AG04449 (cell line): ENCODE measurements at regions not wholly inside any gene's neighbourhood (a gene's known extent, or its start where the extent isn't known, plus 50 kb on each side); places are given as distances from the start of the nearest gene placed in this dataset.

Source experiments
- CTCF ChIA-PET: fragments of 350-600 bp; formaldehyde crosslinking; extraction: SDS; loops from one replicate; lab custom pipeline; 2021; ENCODE audit warnings: antibody characterized with exemption; lab: Yijun Ruan, JAX
- POLR2A ChIA-PET: fragments of 400-600, 350-600 bp; formaldehyde crosslinking; extraction: SDS; loops from one replicate; lab custom pipeline; 2020; ENCODE audit warnings: antibody characterized with exemption, inconsistent platforms; lab: Yijun Ruan, JAX
- DNase-seq: peaks from one replicate; pipeline ENCODE4 v3.0.0-alpha.2; 2010; ENCODE audit warnings: low read depth, low spot score
- H3K4me3 ChIP-seq: 2 replicates; pipeline ENCODE4 v1.5.1; 2011; ENCODE audit warnings: low read depth, mild to moderate bottlenecking, control low read depth, low read length
- TF ChIP-seq, protein P1 (sequence below): IDR thresholded peaks from one replicate; pipeline ENCODE4 v1.5.1; 2011; ENCODE audit warnings: mild to moderate bottlenecking, moderate library complexity, low read length, control low read depth, inconsistent platforms; ENCODE audit not compliant: insufficient read depth; ENCODE audit errors: missing control alignments

DNA sequence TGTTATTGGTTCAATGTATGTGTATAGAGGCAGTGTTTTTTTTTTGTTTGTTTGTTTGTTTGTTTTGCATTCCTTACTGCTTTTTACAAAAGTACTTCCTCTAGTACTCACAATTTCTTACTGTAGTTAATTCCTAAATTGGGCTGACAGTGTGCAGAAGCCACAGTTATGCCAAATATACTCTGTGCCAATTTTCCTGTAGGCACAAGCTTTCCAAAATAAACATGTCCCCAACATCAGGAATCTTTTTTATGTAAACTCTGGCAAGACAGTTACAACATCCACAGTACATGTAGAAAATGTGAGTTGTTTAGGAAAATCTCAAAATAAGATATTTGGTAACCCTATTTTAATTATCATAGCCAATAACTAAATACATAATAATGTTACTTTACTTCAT lies 161.6 kb upstream of the TSLP start:
- TF ChIP-seq, protein P1, sequence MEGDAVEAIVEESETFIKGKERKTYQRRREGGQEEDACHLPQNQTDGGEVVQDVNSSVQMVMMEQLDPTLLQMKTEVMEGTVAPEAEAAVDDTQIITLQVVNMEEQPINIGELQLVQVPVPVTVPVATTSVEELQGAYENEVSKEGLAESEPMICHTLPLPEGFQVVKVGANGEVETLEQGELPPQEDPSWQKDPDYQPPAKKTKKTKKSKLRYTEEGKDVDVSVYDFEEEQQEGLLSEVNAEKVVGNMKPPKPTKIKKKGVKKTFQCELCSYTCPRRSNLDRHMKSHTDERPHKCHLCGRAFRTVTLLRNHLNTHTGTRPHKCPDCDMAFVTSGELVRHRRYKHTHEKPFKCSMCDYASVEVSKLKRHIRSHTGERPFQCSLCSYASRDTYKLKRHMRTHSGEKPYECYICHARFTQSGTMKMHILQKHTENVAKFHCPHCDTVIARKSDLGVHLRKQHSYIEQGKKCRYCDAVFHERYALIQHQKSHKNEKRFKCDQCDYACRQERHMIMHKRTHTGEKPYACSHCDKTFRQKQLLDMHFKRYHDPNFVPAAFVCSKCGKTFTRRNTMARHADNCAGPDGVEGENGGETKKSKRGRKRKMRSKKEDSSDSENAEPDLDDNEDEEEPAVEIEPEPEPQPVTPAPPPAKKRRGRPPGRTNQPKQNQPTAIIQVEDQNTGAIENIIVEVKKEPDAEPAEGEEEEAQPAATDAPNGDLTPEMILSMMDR: no peak
- DNase-seq: no peak
- POLR2A ChIA-PET: no interaction called here
- H3K4me3 ChIP-seq: no peak overlapping the region
- CTCF ChIA-PET: no interaction called here

DNA sequence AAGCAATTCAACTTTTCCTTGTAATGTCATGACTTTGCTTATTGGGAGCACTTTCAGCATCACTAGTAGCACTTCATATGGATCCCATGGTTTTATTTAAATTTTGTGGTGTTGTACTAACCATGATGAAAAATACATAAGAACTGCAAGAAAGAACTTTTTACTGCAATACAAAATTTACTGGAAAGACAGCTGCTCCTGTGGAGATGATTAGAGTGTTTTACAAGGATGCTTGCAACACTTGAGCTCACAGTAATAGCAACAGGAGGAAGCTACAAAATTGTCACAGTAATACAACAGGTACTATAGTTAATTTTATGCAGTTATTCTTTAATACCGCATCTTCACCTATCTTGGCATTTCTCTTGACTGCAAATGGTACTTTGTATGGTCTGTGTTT lies 158.3 kb upstream of the TSLP start:
- no peak for DNase-seq
- POLR2A ChIA-PET: no interaction called here
- TF ChIP-seq, protein P1: no peak
- no peak overlapping the region for H3K4me3 ChIP-seq
- CTCF ChIA-PET: no interaction called here

DNA sequence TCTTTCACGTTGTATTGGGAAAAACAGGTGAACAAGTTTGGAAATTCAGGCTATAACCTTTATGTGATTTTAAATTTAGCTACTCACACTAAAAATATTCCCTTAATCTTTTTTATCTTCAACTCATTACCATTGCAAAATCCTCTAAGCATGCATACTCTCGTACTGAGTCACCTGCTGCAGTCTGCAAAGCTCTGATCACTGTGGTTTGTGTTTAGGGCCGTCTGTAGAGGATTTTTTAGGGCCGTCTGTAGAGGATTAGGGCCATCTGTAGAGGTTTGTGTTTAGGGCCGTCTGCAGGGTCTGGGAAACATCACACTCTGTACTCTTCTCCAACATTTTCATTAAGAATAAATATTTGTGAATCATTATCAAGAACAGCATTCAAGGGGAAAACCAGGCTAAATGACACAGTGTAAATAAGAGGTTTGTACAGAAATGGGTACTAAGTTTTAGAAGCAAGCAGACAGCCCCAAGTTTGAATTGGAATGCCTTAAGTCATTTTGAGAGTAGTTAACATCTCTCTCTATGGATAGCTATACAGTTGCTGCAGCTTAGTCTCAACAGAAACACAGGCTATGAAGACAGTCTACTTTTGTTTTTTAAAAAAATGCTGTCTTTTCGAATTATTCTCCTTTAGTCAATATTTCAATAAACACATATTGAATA lies 155.0 kb upstream of the TSLP start:
- no peak for DNase-seq
- TF ChIP-seq, protein P1: no peak
- CTCF ChIA-PET: interaction anchor here (1.4 kb wide), 1 partner anchor 19 kb away, joined by 3 read pairs; no protein-coding TSS in a partner anchor
- POLR2A ChIA-PET: interaction anchor here (1.0 kb wide), 1 partner anchor 16 kb away, joined by 7 read pairs; no protein-coding TSS in a partner anchor
- no peak overlapping the region for H3K4me3 ChIP-seq

DNA sequence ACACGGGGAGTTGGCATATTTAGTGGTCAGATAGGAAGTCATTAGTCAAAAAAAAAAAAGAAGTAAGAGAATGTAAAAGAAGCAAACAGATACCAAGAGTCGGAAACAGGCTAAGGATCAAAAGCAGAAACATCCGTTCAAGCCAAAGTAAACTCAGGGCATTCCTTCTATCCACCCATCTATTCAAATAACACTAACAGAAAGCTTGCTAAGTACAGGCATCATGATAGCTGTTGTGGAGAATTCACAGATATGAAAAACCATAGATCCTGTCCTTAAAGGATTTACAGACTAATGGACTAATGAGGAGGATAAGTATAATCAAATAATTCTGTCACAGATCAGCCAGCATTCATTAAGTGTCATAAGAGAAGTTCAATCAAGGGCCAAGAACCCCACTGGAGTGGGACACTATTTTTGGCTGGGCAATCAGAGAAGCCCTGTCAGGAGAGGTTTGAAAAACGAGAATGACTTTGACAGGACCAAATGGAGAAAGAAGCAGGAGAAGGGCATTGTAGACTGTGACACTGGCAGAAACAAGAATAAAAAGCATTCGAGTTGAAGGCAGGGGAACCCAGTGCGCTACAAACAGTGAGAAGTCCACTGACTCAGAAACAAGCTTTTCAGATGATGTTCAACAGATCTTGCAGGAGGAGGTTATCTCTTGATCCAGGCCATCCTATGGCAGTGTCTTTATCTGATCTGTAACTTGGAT lies 154.2 kb upstream of the TSLP start:
- TF ChIP-seq, protein P1: no peak
- no peak overlapping the region for H3K4me3 ChIP-seq
- ChIA-PET POLR2A (no interaction called here), CTCF (interaction anchor here (1.1 kb wide), 1 partner anchor 10 kb away, joined by 3 read pairs; no protein-coding TSS in a partner anchor)
- no peak for DNase-seq

DNA sequence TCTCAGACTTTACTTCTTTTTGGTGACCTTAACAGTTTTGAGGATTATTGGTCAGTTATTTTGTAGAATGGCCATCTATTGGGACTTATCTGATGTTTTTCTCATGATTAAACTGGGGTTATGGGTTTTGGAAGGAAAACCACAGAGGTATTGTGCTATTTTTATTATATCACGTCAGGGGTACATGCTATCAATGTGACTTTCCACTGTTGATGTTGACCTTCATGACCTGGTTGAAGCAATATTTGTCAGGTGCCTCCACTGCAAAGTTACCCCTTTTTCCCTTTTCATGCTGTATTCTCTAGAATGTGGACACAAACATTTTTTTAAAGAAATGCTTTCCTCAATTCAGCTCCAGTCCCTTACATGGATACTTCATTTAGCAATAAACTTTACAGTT lies 152.8 kb upstream of the TSLP start:
- H3K4me3 ChIP-seq: no peak overlapping the region
- DNase-seq: no peak
- ChIA-PET POLR2A (no interaction called here), CTCF (no interaction called here)
- TF ChIP-seq, protein P1: no peak

DNA sequence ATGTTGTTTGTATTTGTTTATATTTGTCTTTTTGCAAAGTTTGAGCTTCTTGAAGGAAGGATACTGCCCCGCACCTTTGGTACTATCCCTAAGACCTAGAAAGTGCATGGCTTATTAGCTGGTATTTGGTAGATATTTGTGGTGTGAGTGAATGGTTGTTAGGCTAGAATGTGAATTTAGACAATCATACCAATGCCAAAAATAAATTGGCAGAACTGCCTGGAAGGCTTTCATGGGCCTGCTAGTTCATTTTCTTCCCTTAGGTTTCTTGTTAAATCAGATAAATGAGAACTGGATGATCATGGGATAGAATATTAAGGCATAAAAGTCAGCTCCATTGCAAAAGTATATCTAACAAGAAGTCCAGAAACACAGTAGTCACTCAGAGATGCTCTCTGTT lies 147.5 kb upstream of the TSLP start:
- CTCF ChIA-PET: no interaction called here

More for the DNA sequence above, 147.5 kb upstream of the TSLP start:
- no peak for DNase-seq
- POLR2A ChIA-PET: no interaction called here
- TF ChIP-seq, protein P1: no peak
- H3K4me3 ChIP-seq: no peak overlapping the region
